ENCODE measurements at regions not wholly inside any gene's neighbourhood (a gene's known extent, or its start where the extent isn't known, plus 50 kb on each side); places are given as distances from the start of the nearest gene placed in this dataset.

DNA sequence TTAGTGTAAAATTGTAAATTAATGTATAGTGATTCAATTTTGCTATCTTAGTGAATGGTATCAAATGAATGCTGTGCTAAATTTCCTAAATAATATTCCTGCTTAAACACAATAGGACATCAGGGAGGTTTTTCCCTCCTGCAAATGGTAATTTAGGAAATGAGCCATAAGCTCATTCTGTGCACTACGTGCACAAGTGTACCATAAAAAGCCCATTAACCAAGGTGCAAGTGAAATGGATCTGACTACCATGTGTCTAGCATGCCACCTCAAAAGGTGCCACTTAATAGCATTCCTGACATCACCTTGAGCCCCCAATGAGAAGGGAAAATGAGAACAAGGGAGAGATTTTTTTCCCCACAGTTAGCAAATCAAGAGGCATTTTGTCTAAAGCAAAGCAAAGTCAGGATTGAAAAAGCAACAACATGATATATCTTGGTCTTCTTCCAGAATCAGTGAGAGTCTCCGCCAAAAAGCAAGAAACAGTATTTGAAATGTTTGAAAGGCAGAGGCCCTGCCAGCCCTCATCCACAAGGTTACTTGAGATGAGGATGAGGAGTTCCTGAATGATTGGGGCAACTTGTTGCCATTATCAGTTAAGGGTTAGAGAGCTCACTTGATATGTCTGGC lies 334.2 kb upstream of the RSPO3 start:
- H2AFZ ChIP-seq (ENCODE audit: low read length), result no peak overlapping the region
- H2BK12ac ChIP-seq (ENCODE audit: low read length), result no peak overlapping the region
- H4K91ac ChIP-seq (ENCODE audit: low read depth, low read length, poor library complexity), result no peak overlapping the region
- no peak overlapping the region for H3K23ac ChIP-seq (ENCODE audit: low read depth, low read length, poor library complexity)
- no peak overlapping the region for H2BK15ac ChIP-seq (ENCODE audit: low read length)
- no peaks in the 10 kb centered on the region for H3K9me3 ChIP-seq (replicated peaks in 1 of 2; ENCODE audit: control insufficient read depth in 2 of 2, insufficient read depth in 1 of 2, low read depth in 1 of 2, low read length in 2 of 2)
- H3K4me1 ChIP-seq (ENCODE audit: control insufficient read depth in 2 of 2, insufficient read depth in 1 of 2, low read depth in 1 of 2, low read length in 2 of 2), result no peaks in the 10 kb centered on the region
- H2BK120ac ChIP-seq (ENCODE audit: low read depth, low read length), result no peak overlapping the region
- H4K8ac ChIP-seq (ENCODE audit: low read depth, low read length), result no peak overlapping the region
- H3K79me1 ChIP-seq (ENCODE audit: low read depth, low read length), result no peaks in the 10 kb centered on the region
- H3K27me3 ChIP-seq (ENCODE audit: control insufficient read depth in 3 of 3, insufficient read depth in 3 of 3, low read depth in 1 of 3, low read length in 3 of 3), result no peaks in the 10 kb centered on the region
- H3K9ac ChIP-seq (ENCODE audit: low read depth, low read length, poor library complexity), result no peak overlapping the region
- no peak overlapping the region for H3K4me2 ChIP-seq (ENCODE audit: insufficient read depth, low read length, poor library complexity, severe bottlenecking)
- H3K36me3 ChIP-seq (replicated peaks in 1 of 2; ENCODE audit: control insufficient read depth in 2 of 2, insufficient read depth in 2 of 2, low read length in 2 of 2), result no peaks in the 10 kb centered on the region
- H3K18ac ChIP-seq (ENCODE audit: low read length), result no peak overlapping the region
- H3K14ac ChIP-seq (ENCODE audit: low read length), result no peak overlapping the region
- no peak overlapping the region for H3K4ac ChIP-seq (ENCODE audit: low read length)
- H3K27ac ChIP-seq (replicated peaks; ENCODE audit: low read length), result no peak overlapping the region
- H2AK5ac ChIP-seq (ENCODE audit: low read depth, low read length), result no peak overlapping the region
- H3K4me3 ChIP-seq (ENCODE audit: low read length in 2 of 2), result no peak overlapping the region
- no CpG with 5 or more reads among the region's 2 CpGs for WGBS, 2 donors (ENCODE audit: extremely low coverage in 2 of 2, insufficient read length in 2 of 2, insufficient replicate concordance in 1 of 2)
- DNase-seq (ENCODE audit: low spot score), result no peak
- H2BK5ac ChIP-seq (ENCODE audit: low read length), result no peak overlapping the region

DNA sequence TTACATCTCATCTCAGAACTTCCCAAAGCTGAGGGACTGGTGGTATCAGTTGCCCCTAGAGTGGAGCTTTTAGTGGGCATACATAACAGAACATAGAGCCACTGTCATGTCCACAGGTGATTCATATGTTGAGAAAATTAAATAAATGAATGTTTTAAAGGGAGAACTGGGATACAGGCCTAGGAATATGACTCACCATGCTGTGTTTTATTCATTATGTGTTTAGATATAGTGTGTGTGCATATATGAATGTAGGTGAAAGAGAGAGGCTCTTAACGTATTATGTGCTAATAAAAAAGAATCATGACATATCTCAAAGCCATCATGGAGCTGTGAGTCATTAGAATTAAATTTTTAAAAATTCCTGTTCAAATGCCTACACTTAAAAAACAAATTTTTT lies 332.2 kb upstream of the RSPO3 start:
- H3K4me1 ChIP-seq (ENCODE audit: control insufficient read depth in 2 of 2, insufficient read depth in 1 of 2, low read depth in 1 of 2, low read length in 2 of 2), result no peaks in the 10 kb centered on the region
- no peak overlapping the region for H4K8ac ChIP-seq (ENCODE audit: low read depth, low read length)
- no peak overlapping the region for H2BK5ac ChIP-seq (ENCODE audit: low read length)
- no peak overlapping the region for H3K14ac ChIP-seq (ENCODE audit: low read length)
- no peak for DNase-seq (ENCODE audit: low spot score)
- no peak overlapping the region for H3K4me2 ChIP-seq (ENCODE audit: insufficient read depth, low read length, poor library complexity, severe bottlenecking)
- H3K23ac ChIP-seq (ENCODE audit: low read depth, low read length, poor library complexity), result no peak overlapping the region
- H2BK120ac ChIP-seq (ENCODE audit: low read depth, low read length), result no peak overlapping the region
- H2BK12ac ChIP-seq (ENCODE audit: low read length), result no peak overlapping the region
- H3K36me3 ChIP-seq (replicated peaks in 1 of 2; ENCODE audit: control insufficient read depth in 2 of 2, insufficient read depth in 2 of 2, low read length in 2 of 2), result no peaks in the 10 kb centered on the region
- H3K4ac ChIP-seq (ENCODE audit: low read length), result no peak overlapping the region
- no peak overlapping the region for H3K18ac ChIP-seq (ENCODE audit: low read length)
- H3K79me1 ChIP-seq (ENCODE audit: low read depth, low read length), result no peaks in the 10 kb centered on the region
- H3K27me3 ChIP-seq (ENCODE audit: control insufficient read depth in 3 of 3, insufficient read depth in 3 of 3, low read depth in 1 of 3, low read length in 3 of 3), result no peaks in the 10 kb centered on the region
- no CpG with 5 or more reads among the region's 1 CpG for WGBS, 2 donors (ENCODE audit: extremely low coverage in 2 of 2, insufficient read length in 2 of 2, insufficient replicate concordance in 1 of 2)
- H3K9ac ChIP-seq (ENCODE audit: low read depth, low read length, poor library complexity), result no peak overlapping the region
- H2AK5ac ChIP-seq (ENCODE audit: low read depth, low read length), result no peak overlapping the region
- no peak overlapping the region for H3K27ac ChIP-seq (replicated peaks; ENCODE audit: low read length)
- no peak overlapping the region for H4K91ac ChIP-seq (ENCODE audit: low read depth, low read length, poor library complexity)
- no peak overlapping the region for H3K4me3 ChIP-seq (ENCODE audit: low read length in 2 of 2)
- H2BK15ac ChIP-seq (ENCODE audit: low read length), result no peak overlapping the region
- no peak overlapping the region for H2AFZ ChIP-seq (ENCODE audit: low read length)
- no peaks in the 10 kb centered on the region for H3K9me3 ChIP-seq (replicated peaks in 1 of 2; ENCODE audit: control insufficient read depth in 2 of 2, insufficient read depth in 1 of 2, low read depth in 1 of 2, low read length in 2 of 2)

DNA sequence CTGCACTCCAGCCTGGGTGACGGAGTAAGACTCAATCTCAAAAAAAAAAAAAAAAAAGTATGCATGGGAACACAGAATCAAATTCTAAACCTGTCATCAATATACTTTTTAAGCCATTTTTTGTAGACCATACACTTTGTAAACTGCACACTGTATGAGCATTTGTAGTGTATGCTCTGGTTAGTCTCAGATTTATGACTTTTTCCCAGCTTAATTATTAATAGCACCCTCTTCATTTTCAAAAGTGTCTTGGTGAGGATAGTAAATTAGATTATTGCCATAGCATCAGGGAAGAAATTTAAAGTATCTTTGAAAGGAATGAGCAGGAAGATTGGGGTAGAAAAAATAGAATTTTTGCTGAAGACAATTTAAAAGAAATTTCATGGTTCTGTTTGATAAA lies 330.8 kb upstream of the RSPO3 start:
- Histone ChIP-seq H3K27me3 (ENCODE audit: control insufficient read depth in 3 of 3, insufficient read depth in 3 of 3, low read depth in 1 of 3, low read length in 3 of 3) (no peaks in the 10 kb centered on the region), H3K36me3 (replicated peaks in 1 of 2; ENCODE audit: control insufficient read depth in 2 of 2, insufficient read depth in 2 of 2, low read length in 2 of 2) (no peaks in the 10 kb centered on the region), H3K9me3 (replicated peaks in 1 of 2; ENCODE audit: control insufficient read depth in 2 of 2, insufficient read depth in 1 of 2, low read depth in 1 of 2, low read length in 2 of 2) (no peaks in the 10 kb centered on the region), H3K4me1 (ENCODE audit: control insufficient read depth in 2 of 2, insufficient read depth in 1 of 2, low read depth in 1 of 2, low read length in 2 of 2) (no peaks in the 10 kb centered on the region), H2BK120ac (ENCODE audit: low read depth, low read length) (no peak overlapping the region), H3K18ac (ENCODE audit: low read length) (no peak overlapping the region), H3K14ac (ENCODE audit: low read length) (no peak overlapping the region), H3K4me3 (ENCODE audit: low read length in 2 of 2) (no peak overlapping the region), H4K91ac (ENCODE audit: low read depth, low read length, poor library complexity) (no peak overlapping the region), H3K4ac (ENCODE audit: low read length) (no peak overlapping the region), H2BK12ac (ENCODE audit: low read length) (no peak overlapping the region), H2AFZ (ENCODE audit: low read length) (no peak overlapping the region), H4K8ac (ENCODE audit: low read depth, low read length) (no peak overlapping the region), H2BK5ac (ENCODE audit: low read length) (no peak overlapping the region), H3K27ac (replicated peaks; ENCODE audit: low read length) (no peak overlapping the region), H2BK15ac (ENCODE audit: low read length) (no peak overlapping the region), H3K79me1 (ENCODE audit: low read depth, low read length) (no peaks in the 10 kb centered on the region), H3K9ac (ENCODE audit: low read depth, low read length, poor library complexity) (no peak overlapping the region), H3K4me2 (ENCODE audit: insufficient read depth, low read length, poor library complexity, severe bottlenecking) (no peak overlapping the region), H3K23ac (ENCODE audit: low read depth, low read length, poor library complexity) (no peak overlapping the region), H2AK5ac (ENCODE audit: low read depth, low read length) (no peak overlapping the region)
- no peak for DNase-seq (ENCODE audit: low spot score)
- no CpG with 5 or more reads among the region's 1 CpG for WGBS, 2 donors (ENCODE audit: extremely low coverage in 2 of 2, insufficient read length in 2 of 2, insufficient replicate concordance in 1 of 2)

DNA sequence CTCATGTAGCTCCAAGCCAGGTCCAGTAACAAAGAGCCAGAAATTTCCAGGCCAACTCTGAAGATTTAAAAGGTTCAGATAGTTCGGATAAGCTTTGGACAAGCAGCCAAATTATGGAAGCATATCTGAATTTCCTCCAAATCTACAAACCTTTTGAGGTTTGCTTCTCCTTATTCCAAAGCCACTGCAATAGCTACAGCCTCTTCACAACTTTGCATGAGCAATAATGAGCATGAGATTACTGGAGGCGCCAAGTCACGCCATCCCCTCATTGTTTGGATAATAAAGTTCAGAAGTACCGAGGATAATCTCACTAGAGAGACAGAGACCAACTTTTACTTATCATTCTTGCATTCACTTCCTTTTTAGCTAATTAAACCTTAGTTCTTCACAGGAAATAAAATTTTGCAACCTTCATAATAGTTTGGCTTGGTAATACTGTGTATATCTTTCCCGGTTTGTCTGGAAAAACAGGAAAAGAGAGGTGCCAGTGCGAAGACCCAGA lies 329.6 kb upstream of the RSPO3 start:
- Histone ChIP-seq H2AK5ac (ENCODE audit: low read depth, low read length) (no peak overlapping the region), H3K79me1 (ENCODE audit: low read depth, low read length) (no peaks in the 10 kb centered on the region), H3K14ac (ENCODE audit: low read length) (no peak overlapping the region), H3K27ac (replicated peaks; ENCODE audit: low read length) (no peak overlapping the region), H3K27me3 (ENCODE audit: control insufficient read depth in 3 of 3, insufficient read depth in 3 of 3, low read depth in 1 of 3, low read length in 3 of 3) (no peaks in the 10 kb centered on the region), H3K36me3 (replicated peaks in 1 of 2; ENCODE audit: control insufficient read depth in 2 of 2, insufficient read depth in 2 of 2, low read length in 2 of 2) (no peaks in the 10 kb centered on the region), H3K18ac (ENCODE audit: low read length) (no peak overlapping the region), H2BK120ac (ENCODE audit: low read depth, low read length) (no peak overlapping the region), H3K4ac (ENCODE audit: low read length) (no peak overlapping the region), H3K4me3 (ENCODE audit: low read length in 2 of 2) (no peak overlapping the region), H3K9me3 (replicated peaks in 1 of 2; ENCODE audit: control insufficient read depth in 2 of 2, insufficient read depth in 1 of 2, low read depth in 1 of 2, low read length in 2 of 2) (no peaks in the 10 kb centered on the region), H3K9ac (ENCODE audit: low read depth, low read length, poor library complexity) (no peak overlapping the region), H3K4me2 (ENCODE audit: insufficient read depth, low read length, poor library complexity, severe bottlenecking) (no peak overlapping the region), H3K4me1 (ENCODE audit: control insufficient read depth in 2 of 2, insufficient read depth in 1 of 2, low read depth in 1 of 2, low read length in 2 of 2) (no peaks in the 10 kb centered on the region), H4K91ac (ENCODE audit: low read depth, low read length, poor library complexity) (no peak overlapping the region), H4K8ac (ENCODE audit: low read depth, low read length) (no peak overlapping the region), H2BK15ac (ENCODE audit: low read length) (no peak overlapping the region), H2BK5ac (ENCODE audit: low read length) (no peak overlapping the region), H3K23ac (ENCODE audit: low read depth, low read length, poor library complexity) (no peak overlapping the region), H2AFZ (ENCODE audit: low read length) (no peak overlapping the region), H2BK12ac (ENCODE audit: low read length) (no peak overlapping the region)
- WGBS, 2 donors (ENCODE audit: extremely low coverage in 2 of 2, insufficient read length in 2 of 2, insufficient replicate concordance in 1 of 2), result no CpG with 5 or more reads among the region's 6 CpGs
- DNase-seq (ENCODE audit: low spot score), result no peak

Measured in neuronal stem cell (in vitro differentiated cells).